DOHH2 (cell line): ENCODE measurements at regions not wholly inside any gene's neighbourhood (a gene's known extent, or its start where the extent isn't known, plus 50 kb on each side); places are given as distances from the start of the nearest gene placed in this dataset.

Source experiments
- H3F3A ChIP-seq: fragments of 200-600 bp; sonication (generic), shearing (Covaris generic); 2 replicates; pipeline ENCODE4 v1.6.0; 2016; ENCODE audit warnings: antibody characterized with exemption, mild to moderate bottlenecking; ENCODE audit not compliant: control insufficient read depth, insufficient read depth
- H3K27ac ChIP-seq: fragments of 200-600 bp; sonication (generic); 2 replicates; pipeline ENCODE4 v1.5.1; 2014; ENCODE audit warnings: low read depth, mild to moderate bottlenecking, low read length, moderate library complexity
- H3K27me3 ChIP-seq: fragments of 200-600 bp; sonication (generic); 2 replicates; pipeline ENCODE4 v1.6.1; 2014; ENCODE audit warnings: mild to moderate bottlenecking, low read length, mixed read lengths; ENCODE audit not compliant: control insufficient read depth
- H3K36me3 ChIP-seq: fragments of 200-600 bp; sonication (generic); 2 replicates; pipeline ENCODE4 v1.6.1; 2014; ENCODE audit warnings: mild to moderate bottlenecking, low read length, moderate library complexity, mixed read lengths; ENCODE audit not compliant: control insufficient read depth
- H3K4me1 ChIP-seq: fragments of 200-600 bp; sonication (generic); 2 replicates; pipeline ENCODE4 v1.6.1; 2014; ENCODE audit warnings: mild to moderate bottlenecking, low read length, mixed read lengths; ENCODE audit not compliant: control insufficient read depth
- H3K4me2 ChIP-seq: fragments of 200-600 bp; sonication (generic); 2 replicates; pipeline ENCODE4 v1.6.0; 2014; ENCODE audit warnings: mild to moderate bottlenecking, low read length, moderate library complexity
- H3K4me3 ChIP-seq: fragments of 200-600 bp; sonication (generic); 2 replicates; pipeline ENCODE4 v1.5.1; 2014; ENCODE audit warnings: mild to moderate bottlenecking, low read length, mixed read lengths
- H3K79me2 ChIP-seq: fragments of 200-600 bp; sonication (generic); 2 replicates; pipeline ENCODE4 v1.6.1; 2014; ENCODE audit warnings: mild to moderate bottlenecking, low read length, mixed read lengths; ENCODE audit not compliant: control insufficient read depth
- H3K9me2 ChIP-seq: fragments of 200-600 bp; sonication (generic); replicated peaks from 2 replicates; pipeline ENCODE4 v1.6.1; 2014; ENCODE audit warnings: mild to moderate bottlenecking, low read length, mixed read lengths; ENCODE audit not compliant: control insufficient read depth
- H3K9me3 ChIP-seq: fragments of 200-600 bp; sonication (generic); 2 replicates; pipeline ENCODE4 v1.6.1; 2014; ENCODE audit warnings: antibody characterized with exemption, low read length, mixed read lengths; ENCODE audit not compliant: control insufficient read depth, insufficient read depth
- H4K20me1 ChIP-seq: fragments of 200-600 bp; sonication (generic); 2 replicates; pipeline ENCODE4 v1.6.0; 2014; ENCODE audit warnings: low read depth, mild to moderate bottlenecking, antibody characterized with exemption, low read length, moderate library complexity; ENCODE audit not compliant: control insufficient read depth, insufficient read depth
- EZH2phosphoT487 ChIP-seq: fragments of 200-600 bp; sonication (generic); IDR thresholded peaks from 2 replicates; pipeline ENCODE4 v1.6.1; 2017; ENCODE audit warnings: borderline replicate concordance, mild to moderate bottlenecking, antibody characterized with exemption, low read length, moderate library complexity, mixed read lengths
- TF ChIP-seq, protein P1 (sequence below): fragments of 200-600 bp; sonication (generic); IDR thresholded peaks from one replicate; pipeline ENCODE4 v1.5.1; 2014; ENCODE audit warnings: antibody characterized with exemption, mild to moderate bottlenecking, low read depth, low read length; ENCODE audit not compliant: poor library complexity, severe bottlenecking

DNA sequence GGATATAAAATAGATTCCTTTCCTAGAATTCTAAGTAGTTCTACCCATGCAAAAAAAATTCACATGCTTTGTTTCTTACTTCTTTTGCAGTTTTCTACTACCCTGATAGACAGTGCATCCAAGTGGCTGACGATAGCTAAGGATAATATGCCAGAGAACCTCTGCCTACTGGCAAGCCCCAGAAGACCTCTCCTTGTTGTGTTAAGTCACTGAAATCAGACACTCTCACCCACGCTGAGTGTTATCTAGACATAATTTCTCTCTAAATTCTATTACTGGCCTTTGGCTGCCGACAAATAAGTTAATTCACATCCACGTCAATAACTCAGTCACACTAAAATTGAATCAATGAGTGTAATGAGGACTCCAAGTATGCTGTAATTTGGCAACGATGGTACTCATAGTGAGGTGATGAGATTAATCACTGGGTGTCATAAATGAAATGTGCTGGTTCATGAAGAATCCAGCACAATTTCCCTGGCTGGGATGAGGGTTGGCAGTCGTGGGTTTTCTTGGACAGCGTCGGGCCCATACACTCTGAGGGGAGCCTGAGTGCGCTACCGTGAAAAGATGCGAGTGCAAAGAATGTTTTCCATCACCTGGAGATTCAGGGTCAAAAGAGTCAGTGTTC, 354.8 kb upstream of the TMEM132C start:
- TF ChIP-seq EZH2phosphoT487 = no peak
- TF ChIP-seq, protein P1, sequence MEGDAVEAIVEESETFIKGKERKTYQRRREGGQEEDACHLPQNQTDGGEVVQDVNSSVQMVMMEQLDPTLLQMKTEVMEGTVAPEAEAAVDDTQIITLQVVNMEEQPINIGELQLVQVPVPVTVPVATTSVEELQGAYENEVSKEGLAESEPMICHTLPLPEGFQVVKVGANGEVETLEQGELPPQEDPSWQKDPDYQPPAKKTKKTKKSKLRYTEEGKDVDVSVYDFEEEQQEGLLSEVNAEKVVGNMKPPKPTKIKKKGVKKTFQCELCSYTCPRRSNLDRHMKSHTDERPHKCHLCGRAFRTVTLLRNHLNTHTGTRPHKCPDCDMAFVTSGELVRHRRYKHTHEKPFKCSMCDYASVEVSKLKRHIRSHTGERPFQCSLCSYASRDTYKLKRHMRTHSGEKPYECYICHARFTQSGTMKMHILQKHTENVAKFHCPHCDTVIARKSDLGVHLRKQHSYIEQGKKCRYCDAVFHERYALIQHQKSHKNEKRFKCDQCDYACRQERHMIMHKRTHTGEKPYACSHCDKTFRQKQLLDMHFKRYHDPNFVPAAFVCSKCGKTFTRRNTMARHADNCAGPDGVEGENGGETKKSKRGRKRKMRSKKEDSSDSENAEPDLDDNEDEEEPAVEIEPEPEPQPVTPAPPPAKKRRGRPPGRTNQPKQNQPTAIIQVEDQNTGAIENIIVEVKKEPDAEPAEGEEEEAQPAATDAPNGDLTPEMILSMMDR = no peak
- Histone ChIP-seq H3K9me2 (no peaks in the 10 kb centered on the region), H3K79me2 (no peaks in the 10 kb centered on the region), H3K4me3 (no peak overlapping the region), H3K9me3 (no peaks in the 10 kb centered on the region), H3K4me1 (no peaks in the 10 kb centered on the region), H3K27me3 (no peaks in the 10 kb centered on the region), H3K27ac (no peak overlapping the region), H3K36me3 (no peaks in the 10 kb centered on the region), H4K20me1 (no peaks in the 10 kb centered on the region), H3K4me2 (no peak overlapping the region), H3F3A (no peaks in the 10 kb centered on the region)

DNA sequence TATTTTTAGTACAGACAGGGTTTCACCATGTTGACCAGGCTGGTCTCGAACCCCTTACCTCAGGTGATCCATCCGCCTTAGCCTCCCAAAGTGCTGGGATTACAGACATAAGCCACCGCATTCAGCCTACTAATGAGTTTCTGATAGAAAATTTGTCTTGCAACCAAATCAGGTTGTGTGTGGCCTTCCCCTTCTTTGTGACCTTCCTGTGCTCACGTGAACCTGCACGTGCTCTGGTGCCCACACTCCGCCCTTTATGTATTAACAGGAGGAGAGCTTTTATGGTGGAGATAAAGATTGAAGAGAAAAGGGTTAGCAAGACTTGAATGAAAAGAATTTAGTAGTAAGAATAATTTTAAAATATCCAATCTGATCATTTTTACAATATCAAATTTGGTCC, 343.5 kb upstream of the TMEM132C start:
- Histone ChIP-seq H3K27ac (no peak overlapping the region), H3K4me2 (no peak overlapping the region), H3K36me3 (no peaks in the 10 kb centered on the region), H3K27me3 (no peaks in the 10 kb centered on the region), H3K9me3 (no peaks in the 10 kb centered on the region), H3K79me2 (no peaks in the 10 kb centered on the region), H3K4me3 (no peak overlapping the region), H3F3A (no peaks in the 10 kb centered on the region), H3K9me2 (no peaks in the 10 kb centered on the region), H3K4me1 (no peaks in the 10 kb centered on the region), H4K20me1 (no peaks in the 10 kb centered on the region)
- no peak for TF ChIP-seq EZH2phosphoT487
- TF ChIP-seq, protein P1 = no peak

DNA sequence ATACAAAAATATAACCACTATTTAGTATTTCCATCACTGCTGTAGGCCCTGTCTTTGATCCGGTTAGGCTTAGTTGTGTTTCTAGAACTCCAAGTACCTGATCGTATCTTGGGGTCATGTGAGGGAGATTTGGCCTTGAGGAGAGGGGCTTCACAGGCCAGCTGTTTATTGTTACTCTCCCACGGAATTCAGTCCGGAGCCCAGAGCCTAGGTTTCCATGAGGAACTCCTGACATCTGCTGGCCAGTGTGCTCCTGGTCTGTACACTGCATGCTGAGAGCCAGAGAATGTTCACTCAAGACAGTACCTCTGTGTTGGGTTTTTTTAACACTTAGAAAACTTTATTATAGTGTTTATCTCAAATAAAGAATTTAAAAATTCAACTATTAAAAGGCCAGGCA, 341.0 kb upstream of the TMEM132C start:
- Histone ChIP-seq H3K4me2 (no peak overlapping the region), H3K9me2 (no peaks in the 10 kb centered on the region), H3F3A (no peaks in the 10 kb centered on the region), H3K4me3 (no peak overlapping the region), H3K4me1 (no peaks in the 10 kb centered on the region), H3K79me2 (no peaks in the 10 kb centered on the region), H3K27me3 (no peaks in the 10 kb centered on the region), H4K20me1 (no peaks in the 10 kb centered on the region), H3K27ac (no peak overlapping the region), H3K36me3 (no peaks in the 10 kb centered on the region), H3K9me3 (no peaks in the 10 kb centered on the region)
- TF ChIP-seq, protein P1 = no peak
- TF ChIP-seq EZH2phosphoT487 = no peak
